HG02763 (cell line): ENCODE measurements at regions not wholly inside any gene's neighbourhood (a gene's known extent, or its start where the extent isn't known, plus 50 kb on each side); places are given as distances from the start of the nearest gene placed in this dataset.
A peak's percentile ranks its signal among the peaks of the same experiment; 100 is the strongest.

Experiments used
- ATAC-seq: cut with Tn5 transposase; IDR thresholded peaks from one replicate; pipeline ENCODE4 v1.9.1; 2021; ENCODE audit warnings: mild to moderate bottlenecking, moderate library complexity; ENCODE audit not compliant: unreplicated experiment

- ATAC-seq = no peak
Measured at GRCh38 chr11:110801328-110801727, 89.1 kb upstream of the ARHGAP20 start.

- ATAC-seq = no peak
Measured at GRCh38 chr11:110798201-110798900, 86.1 kb upstream of the ARHGAP20 start.

- ATAC-seq = peak; percentile 90
Measured at GRCh38 chr11:110797453-110797852, 85.2 kb upstream of the ARHGAP20 start.

- ATAC-seq = no peak
Measured at GRCh38 chr11:110795112-110795624, 82.9 kb upstream of the ARHGAP20 start.

- ATAC-seq = no peak
Measured at GRCh38 chr11:110793556-110793955, 81.3 kb upstream of the ARHGAP20 start.

GRCh38 chr11:110791621-110792020 is 79.4 kb upstream of the ARHGAP20 start:
- ATAC-seq = no peak

GRCh38 chr11:110787680-110788079 is 75.4 kb upstream of the ARHGAP20 start:
- ATAC-seq = no peak

- ATAC-seq = no peak
Measured at GRCh38 chr11:110786226-110786902, 74.1 kb upstream of the ARHGAP20 start.

GRCh38 chr11:110785398-110785797 is 73.2 kb upstream of the ARHGAP20 start:
- no peak for ATAC-seq

- ATAC-seq = no peak
Measured at GRCh38 chr11:110782616-110783015, 70.4 kb upstream of the ARHGAP20 start.

- no peak for ATAC-seq
Measured at GRCh38 chr11:110779108-110779507, 66.9 kb upstream of the ARHGAP20 start.

- no peak for ATAC-seq
Measured at GRCh38 chr11:110778343-110778742, 66.1 kb upstream of the ARHGAP20 start.

GRCh38 chr11:110777775-110778174 is 65.5 kb upstream of the ARHGAP20 start:
- no peak for ATAC-seq

GRCh38 chr11:110776081-110776480 is 63.8 kb upstream of the ARHGAP20 start:
- no peak for ATAC-seq

- ATAC-seq = no peak
Measured at GRCh38 chr11:110774138-110775014, 62.1 kb upstream of the ARHGAP20 start.

- no peak for ATAC-seq
Measured at GRCh38 chr11:110773442-110773841, 61.2 kb upstream of the ARHGAP20 start.

GRCh38 chr11:110772863-110773262 is 60.6 kb upstream of the ARHGAP20 start:
- no peak for ATAC-seq

- no peak for ATAC-seq
Measured at GRCh38 chr11:110766316-110766715, 54.1 kb upstream of the ARHGAP20 start.

GRCh38 chr11:110764485-110764884 is 52.2 kb upstream of the ARHGAP20 start:
- no peak for ATAC-seq

- ATAC-seq = no peak
Measured at GRCh38 chr11:110763249-110764011, 51.2 kb upstream of the ARHGAP20 start.

GRCh38 chr11:110762590-110762989 is 50.4 kb upstream of the ARHGAP20 start:
- ATAC-seq = no peak
